SK-N-DZ (cell line): ENCODE measurements at regions not wholly inside any gene's neighbourhood (a gene's known extent, or its start where the extent isn't known, plus 50 kb on each side); places are given as distances from the start of the nearest gene placed in this dataset.

Experiments
- DNase-seq: peaks from one replicate; pipeline ENCODE4 v3.0.0-alpha.2; 2015; ENCODE audit warnings: low spot score
- small RNA-seq, 2 experiments: library from RNA; depleted of rRNA; stranded (forward); fragments of <200 nt; gene quantifications; one replicate each; pipeline ENCODE3, GENCODE V24; 2014

DNA sequence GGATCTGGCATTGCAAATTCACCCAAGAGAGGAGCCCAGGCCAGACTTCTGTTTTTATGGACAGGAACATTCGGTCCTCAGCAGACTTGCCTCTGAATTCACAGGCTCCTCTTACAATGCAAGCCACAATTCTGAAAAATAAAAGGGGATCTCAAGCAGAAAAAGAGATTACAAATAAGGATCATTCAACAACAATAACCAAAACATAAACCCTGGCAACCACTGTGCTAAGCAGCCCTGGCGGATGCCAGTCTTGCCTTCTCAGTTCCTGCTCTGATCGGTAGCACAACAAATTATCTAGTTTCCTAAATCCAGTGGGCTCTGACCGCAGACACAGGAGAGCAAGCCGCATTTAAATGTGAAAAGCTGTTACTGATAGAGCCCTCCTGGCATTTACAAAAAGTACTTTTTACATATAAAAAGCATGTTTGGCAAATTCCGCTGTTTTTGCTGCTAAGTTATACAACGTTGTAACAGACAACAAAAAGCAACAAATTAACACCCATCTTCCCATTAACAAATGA is 123.4 kb upstream of the FOXD3 start:
- DNase-seq, result no peak

- no peak for DNase-seq
Measured at GRCh38 chr1:63199706-63200335, 122.5 kb upstream of the FOXD3 start.

DNA sequence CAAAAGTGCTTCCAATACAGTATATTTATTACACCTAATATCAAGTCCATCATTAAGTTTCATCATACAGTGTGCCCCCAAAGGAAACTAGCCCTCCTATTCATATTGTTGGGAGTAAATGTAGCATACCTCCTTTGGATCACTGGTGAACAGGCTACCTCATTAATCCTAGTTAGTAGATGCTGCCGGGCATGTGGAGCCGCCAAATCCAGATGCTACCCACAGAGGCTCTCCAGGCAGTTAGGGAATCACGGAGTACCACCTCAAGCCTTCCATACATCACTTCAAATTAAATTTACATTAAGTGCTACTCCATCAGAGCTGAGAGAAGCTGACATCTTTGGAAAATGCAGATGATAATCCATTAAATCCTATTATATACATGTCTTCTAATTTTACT is 121.7 kb upstream of the FOXD3 start:
- DNase-seq, result peak; percentile 2

GRCh38 chr1:63203641-63204040 is 118.7 kb upstream of the FOXD3 start:
- DNase-seq, result no peak

GRCh38 chr1:63205776-63206175 is 116.6 kb upstream of the FOXD3 start:
- DNase-seq, result no peak

- no peak for DNase-seq
Measured at GRCh38 chr1:63214553-63214952, 107.8 kb upstream of the FOXD3 start.

DNA sequence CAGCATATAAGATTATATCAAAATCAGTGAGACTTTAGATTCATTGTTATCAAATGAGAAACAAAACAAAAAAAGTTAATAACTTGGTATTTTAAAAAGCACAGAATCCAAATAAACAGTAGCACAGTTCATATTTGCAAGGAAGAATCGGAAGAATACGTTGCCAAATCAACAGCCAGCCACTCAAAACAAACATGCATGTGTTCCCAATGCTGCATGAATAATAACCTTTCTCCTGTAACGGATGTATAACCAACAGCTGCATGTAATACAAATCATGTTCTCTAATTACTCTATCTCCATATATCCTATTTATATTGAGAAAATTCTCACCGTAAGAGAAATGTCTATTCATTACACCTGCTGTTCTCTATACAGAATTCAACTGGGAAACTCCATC is 98.9 kb upstream of the FOXD3 start:
- no peak for DNase-seq

DNA sequence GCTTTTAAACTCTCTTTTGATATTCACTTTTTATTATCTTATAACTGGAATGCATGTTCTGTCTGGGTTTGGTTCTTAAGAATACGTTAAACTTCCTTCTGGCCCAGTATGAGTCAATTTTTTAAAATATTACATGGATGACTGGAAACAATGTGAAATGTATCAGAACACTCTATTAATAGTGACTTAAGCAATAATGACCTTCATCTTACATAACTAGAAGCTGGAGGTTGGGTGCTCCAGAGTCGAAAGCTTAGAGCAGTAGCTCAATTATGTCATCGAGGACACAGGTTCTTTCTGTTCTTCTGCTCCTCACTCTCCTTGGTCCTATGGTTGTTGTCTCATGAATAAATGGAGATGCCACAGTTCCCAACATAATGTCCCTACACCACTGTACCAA is 91.6 kb upstream of the FOXD3 start:
- no peak for DNase-seq

- no peak for DNase-seq
Measured at GRCh38 chr1:63238721-63239120, 83.6 kb upstream of the FOXD3 start.

- no peak for DNase-seq
Measured at GRCh38 chr1:63245186-63245585, 77.2 kb upstream of the FOXD3 start.

GRCh38 chr1:63248216-63248615 is 74.2 kb upstream of the FOXD3 start:
- DNase-seq, result no peak

GRCh38 chr1:63255153-63255552 is 67.2 kb upstream of the FOXD3 start:
- DNase-seq, result no peak

- DNase-seq, result no peak
Measured at GRCh38 chr1:63261736-63262458, 60.5 kb upstream of the FOXD3 start.

- no peak for DNase-seq
Measured at GRCh38 chr1:63262459-63262770, 60.0 kb upstream of the FOXD3 start.

DNA sequence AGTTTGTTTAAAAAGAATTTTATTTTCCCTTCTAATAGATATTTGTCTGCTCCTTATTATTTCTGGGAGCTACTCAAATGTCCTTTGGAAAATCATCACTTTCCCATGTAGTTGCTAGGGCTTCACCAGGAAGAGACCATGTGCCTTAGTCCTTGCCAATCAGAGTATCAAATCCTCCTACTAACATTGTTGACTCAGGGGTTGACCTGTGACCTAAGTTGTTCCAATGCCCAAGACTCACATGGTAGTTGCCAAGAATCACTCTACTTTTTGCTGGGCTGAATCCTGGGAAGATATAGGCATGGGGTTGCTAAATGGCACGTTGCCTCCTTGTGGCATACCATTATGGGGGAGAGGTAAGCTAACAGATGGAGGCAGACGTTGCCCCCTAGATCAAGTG is 58.2 kb upstream of the FOXD3 start:
- no peak for DNase-seq

GRCh38 chr1:63266857-63267256 is 55.5 kb upstream of the FOXD3 start:
- DNase-seq, result no peak

DNA sequence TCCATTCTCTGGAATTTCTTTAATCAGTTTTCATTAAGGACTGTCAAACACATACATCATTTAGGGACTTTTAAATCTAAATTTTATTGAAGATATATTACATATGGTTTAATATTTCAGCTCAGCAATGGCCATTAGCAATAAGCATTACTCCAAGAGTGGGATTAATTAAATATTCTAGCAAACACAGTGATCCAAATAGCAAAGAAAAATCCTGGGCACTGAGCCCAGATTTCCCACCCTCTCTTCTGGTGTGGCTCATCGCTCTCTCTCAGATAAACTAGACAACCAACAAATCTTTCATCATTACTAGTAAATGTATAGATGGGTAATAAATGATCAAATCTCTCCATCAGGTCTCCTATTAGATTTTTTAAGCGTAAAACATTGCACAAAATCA is 53.5 kb upstream of the FOXD3 start:
- no peak for DNase-seq

- DNase-seq, result no peak
Measured at GRCh38 chr1:63269571-63269970, 52.8 kb upstream of the FOXD3 start.

Small RNA genes lying in the stretch of these regions (small RNA-seq; reads per million reads assigned to genes)
- gene RNA5SP49, result 0 reads per million in 2 experiments
